ENCODE measurements at regions not wholly inside any gene's neighbourhood (a gene's known extent, or its start where the extent isn't known, plus 50 kb on each side); places are given as distances from the start of the nearest gene placed in this dataset.
A peak's percentile ranks its signal among the peaks of the same experiment; 100 is the strongest.

- TF ChIP-seq CTCF (conservative IDR thresholded peaks at IDR 0.05; ENCODE audit: low read depth, low read length) = no peak
- DNase-seq (ENCODE audit: low read depth) = no peak
- H3K4me3 ChIP-seq (ENCODE audit: low read depth, low read length) = no peak overlapping the region
Observed at GRCh38 chr18:66126266-66126665, 375.5 kb downstream of the CDH7 start.

GRCh38 chr18:66124394-66124793 lies 373.6 kb downstream of the CDH7 start:
- peak; percentile 4 for TF ChIP-seq CTCF (conservative IDR thresholded peaks at IDR 0.05; ENCODE audit: low read depth, low read length)
- no peak overlapping the region for H3K4me3 ChIP-seq (ENCODE audit: low read depth, low read length)
- no peak for DNase-seq (ENCODE audit: low read depth)

- no peak for TF ChIP-seq CTCF (conservative IDR thresholded peaks at IDR 0.05; ENCODE audit: low read depth, low read length)
- DNase-seq (ENCODE audit: low read depth) = no peak
Observed at GRCh38 chr18:66119347-66119746, 368.5 kb downstream of the CDH7 start.

GRCh38 chr18:66111018-66111417 lies 360.2 kb downstream of the CDH7 start:
- no peak for DNase-seq (ENCODE audit: low read depth)

More at GRCh38 chr18:66119347-66119746, 368.5 kb downstream of the CDH7 start:
- no peak overlapping the region for H3K4me3 ChIP-seq (ENCODE audit: low read depth, low read length)

GRCh38 chr18:66110607-66111006 lies 359.8 kb downstream of the CDH7 start:
- H3K4me3 ChIP-seq (ENCODE audit: low read depth, low read length) = no peak overlapping the region
- no peak for TF ChIP-seq CTCF (conservative IDR thresholded peaks at IDR 0.05; ENCODE audit: low read depth, low read length)
- DNase-seq (ENCODE audit: low read depth) = no peak

More at GRCh38 chr18:66111018-66111417, 360.2 kb downstream of the CDH7 start:
- no peak for TF ChIP-seq CTCF (conservative IDR thresholded peaks at IDR 0.05; ENCODE audit: low read depth, low read length)
- H3K4me3 ChIP-seq (ENCODE audit: low read depth, low read length) = no peak overlapping the region

GRCh38 chr18:66109981-66110380 lies 359.2 kb downstream of the CDH7 start:
- no peak for TF ChIP-seq CTCF (conservative IDR thresholded peaks at IDR 0.05; ENCODE audit: low read depth, low read length)
- no peak overlapping the region for H3K4me3 ChIP-seq (ENCODE audit: low read depth, low read length)
- DNase-seq (ENCODE audit: low read depth) = no peak

GRCh38 chr18:66107546-66107945 lies 356.7 kb downstream of the CDH7 start:
- no peak for TF ChIP-seq CTCF (conservative IDR thresholded peaks at IDR 0.05; ENCODE audit: low read depth, low read length)
- no peak overlapping the region for H3K4me3 ChIP-seq (ENCODE audit: low read depth, low read length)
- no peak for DNase-seq (ENCODE audit: low read depth)
